HL-60 (cell line): ENCODE measurements at regions not wholly inside any gene's neighbourhood (a gene's known extent, or its start where the extent isn't known, plus 50 kb on each side); places are given as distances from the start of the nearest gene placed in this dataset.
"Not testable (repeated sequence)": the region's sequence is repeated elsewhere in the genome, so short reads cannot be mapped to it uniquely, and the experiment has no call there.

Experiments used
- DNase-seq, 2 experiments: peaks; one replicate each; pipeline ENCODE4 v3.0.0-alpha.2; 2010 to 2020; ENCODE audit warnings: low read depth in 1 of 2, low spot score in 1 of 2
- H3K27ac ChIP-seq: fragments of 250-450 bp; sonication (Bioruptor Pico); replicated peaks from 2 replicates; pipeline ENCODE4 v1.5.1; 2020; ENCODE audit warnings: mild to moderate bottlenecking, moderate library complexity
- H3K27me3 ChIP-seq: fragments of 250-450 bp; sonication (Bioruptor Pico); 2 replicates; pipeline ENCODE4 v1.5.1; 2021; ENCODE audit warnings: mild to moderate bottlenecking, moderate library complexity; ENCODE audit not compliant: insufficient read depth, poor library complexity, severe bottlenecking
- H3K4me3 ChIP-seq: replicated peaks from 2 replicates; pipeline ENCODE4 v1.5.1; 2011; ENCODE audit warnings: mild to moderate bottlenecking, control low read depth, low read length; ENCODE audit not compliant: insufficient read depth
- GABPA ChIP-seq: IDR thresholded peaks from 2 replicates; pipeline ENCODE4 v1.6.1; 2012; ENCODE audit warnings: low read depth
- POLR2AphosphoS5 ChIP-seq: IDR thresholded peaks from 2 replicates; pipeline ENCODE4 v1.6.1; 2012; ENCODE audit warnings: low read depth
- SPI1 ChIP-seq: IDR thresholded peaks from 2 replicates; pipeline ENCODE4 v1.6.1; 2012; ENCODE audit warnings: low read depth, mild to moderate bottlenecking, borderline replicate concordance
- TF ChIP-seq, protein P1 (sequence below): IDR thresholded peaks from 2 replicates; pipeline ENCODE4 v1.6.1; 2012; ENCODE audit warnings: low read depth; ENCODE audit not compliant: insufficient replicate concordance
- TF ChIP-seq, protein P2 (sequence below): IDR thresholded peaks from one replicate; pipeline ENCODE4 v1.5.1; 2011; ENCODE audit warnings: low read length, control low read depth, inconsistent platforms; ENCODE audit not compliant: insufficient read depth

GRCh38 chr7:79646278-79646677 lies 192.8 kb upstream of the MAGI2 start:
- H3K27me3 ChIP-seq = no peaks in the 10 kb centered on the region
- no peak for DNase-seq
- no peak overlapping the region for H3K4me3 ChIP-seq
- TF ChIP-seq, protein P1, sequence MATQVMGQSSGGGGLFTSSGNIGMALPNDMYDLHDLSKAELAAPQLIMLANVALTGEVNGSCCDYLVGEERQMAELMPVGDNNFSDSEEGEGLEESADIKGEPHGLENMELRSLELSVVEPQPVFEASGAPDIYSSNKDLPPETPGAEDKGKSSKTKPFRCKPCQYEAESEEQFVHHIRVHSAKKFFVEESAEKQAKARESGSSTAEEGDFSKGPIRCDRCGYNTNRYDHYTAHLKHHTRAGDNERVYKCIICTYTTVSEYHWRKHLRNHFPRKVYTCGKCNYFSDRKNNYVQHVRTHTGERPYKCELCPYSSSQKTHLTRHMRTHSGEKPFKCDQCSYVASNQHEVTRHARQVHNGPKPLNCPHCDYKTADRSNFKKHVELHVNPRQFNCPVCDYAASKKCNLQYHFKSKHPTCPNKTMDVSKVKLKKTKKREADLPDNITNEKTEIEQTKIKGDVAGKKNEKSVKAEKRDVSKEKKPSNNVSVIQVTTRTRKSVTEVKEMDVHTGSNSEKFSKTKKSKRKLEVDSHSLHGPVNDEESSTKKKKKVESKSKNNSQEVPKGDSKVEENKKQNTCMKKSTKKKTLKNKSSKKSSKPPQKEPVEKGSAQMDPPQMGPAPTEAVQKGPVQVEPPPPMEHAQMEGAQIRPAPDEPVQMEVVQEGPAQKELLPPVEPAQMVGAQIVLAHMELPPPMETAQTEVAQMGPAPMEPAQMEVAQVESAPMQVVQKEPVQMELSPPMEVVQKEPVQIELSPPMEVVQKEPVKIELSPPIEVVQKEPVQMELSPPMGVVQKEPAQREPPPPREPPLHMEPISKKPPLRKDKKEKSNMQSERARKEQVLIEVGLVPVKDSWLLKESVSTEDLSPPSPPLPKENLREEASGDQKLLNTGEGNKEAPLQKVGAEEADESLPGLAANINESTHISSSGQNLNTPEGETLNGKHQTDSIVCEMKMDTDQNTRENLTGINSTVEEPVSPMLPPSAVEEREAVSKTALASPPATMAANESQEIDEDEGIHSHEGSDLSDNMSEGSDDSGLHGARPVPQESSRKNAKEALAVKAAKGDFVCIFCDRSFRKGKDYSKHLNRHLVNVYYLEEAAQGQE = no peak
- TF ChIP-seq, protein P2, sequence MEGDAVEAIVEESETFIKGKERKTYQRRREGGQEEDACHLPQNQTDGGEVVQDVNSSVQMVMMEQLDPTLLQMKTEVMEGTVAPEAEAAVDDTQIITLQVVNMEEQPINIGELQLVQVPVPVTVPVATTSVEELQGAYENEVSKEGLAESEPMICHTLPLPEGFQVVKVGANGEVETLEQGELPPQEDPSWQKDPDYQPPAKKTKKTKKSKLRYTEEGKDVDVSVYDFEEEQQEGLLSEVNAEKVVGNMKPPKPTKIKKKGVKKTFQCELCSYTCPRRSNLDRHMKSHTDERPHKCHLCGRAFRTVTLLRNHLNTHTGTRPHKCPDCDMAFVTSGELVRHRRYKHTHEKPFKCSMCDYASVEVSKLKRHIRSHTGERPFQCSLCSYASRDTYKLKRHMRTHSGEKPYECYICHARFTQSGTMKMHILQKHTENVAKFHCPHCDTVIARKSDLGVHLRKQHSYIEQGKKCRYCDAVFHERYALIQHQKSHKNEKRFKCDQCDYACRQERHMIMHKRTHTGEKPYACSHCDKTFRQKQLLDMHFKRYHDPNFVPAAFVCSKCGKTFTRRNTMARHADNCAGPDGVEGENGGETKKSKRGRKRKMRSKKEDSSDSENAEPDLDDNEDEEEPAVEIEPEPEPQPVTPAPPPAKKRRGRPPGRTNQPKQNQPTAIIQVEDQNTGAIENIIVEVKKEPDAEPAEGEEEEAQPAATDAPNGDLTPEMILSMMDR = no peak
- TF ChIP-seq GABPA = no peak
- TF ChIP-seq POLR2AphosphoS5 = no peak
- no peak for TF ChIP-seq SPI1
- no peak overlapping the region for H3K27ac ChIP-seq

GRCh38 chr7:79636849-79637248 lies 183.4 kb upstream of the MAGI2 start:
- Histone ChIP-seq H3K27ac (no peak overlapping the region), H3K4me3 (no peak overlapping the region), H3K27me3 (no peaks in the 10 kb centered on the region)
- no peak for DNase-seq
- TF ChIP-seq, protein P2 = no peak
- TF ChIP-seq SPI1 (no peak), POLR2AphosphoS5 (no peak)
- TF ChIP-seq, protein P1 = no peak

DNA sequence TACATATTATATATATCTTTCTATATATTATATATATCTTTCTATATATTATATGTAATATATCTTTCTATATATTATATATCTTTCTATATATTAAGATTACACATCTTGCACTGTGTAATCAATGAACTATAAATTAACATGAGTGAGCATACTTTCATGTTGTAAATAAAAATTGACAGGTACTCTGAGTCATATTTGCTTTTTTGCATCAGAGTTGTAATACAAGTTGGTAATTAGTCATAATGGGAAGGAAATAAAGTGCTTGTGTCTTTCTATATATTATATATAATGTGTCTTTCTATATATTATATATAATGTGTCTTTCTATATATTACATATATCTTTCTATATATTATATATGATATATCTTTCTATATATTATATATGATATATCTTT lies 172.5 kb upstream of the MAGI2 start:
- not testable (repeated sequence) for H3K27me3 ChIP-seq, H3K27ac ChIP-seq, DNase-seq, H3K4me3 ChIP-seq

GRCh38 chr7:79624336-79624735 lies 170.9 kb upstream of the MAGI2 start:
- TF ChIP-seq SPI1 (no peak), GABPA (no peak), POLR2AphosphoS5 (no peak)
- TF ChIP-seq, protein P2 = no peak
- TF ChIP-seq, protein P1 = no peak

More at GRCh38 chr7:79624336-79624735, 170.9 kb upstream of the MAGI2 start:
- no peak for DNase-seq
- H3K27me3 ChIP-seq = no peaks in the 10 kb centered on the region
- H3K4me3 ChIP-seq = no peak overlapping the region
- no peak overlapping the region for H3K27ac ChIP-seq
